ENCODE measurements at regions not wholly inside any gene's neighbourhood (a gene's known extent, or its start where the extent isn't known, plus 50 kb on each side); places are given as distances from the start of the nearest gene placed in this dataset.
A peak's percentile ranks its signal among the peaks of the same experiment; 100 is the strongest.

GRCh38 chr9:12212860-12213259, 480.3 kb upstream of the TYRP1 start:
- WGBS, 10 experiments, result 0 to 21% (median 9%) methylated on average over 1 to 3 of the region's 3 CpGs; no CpG with 5 or more reads in 4 of the 10 experiments
- in situ Hi-C loops (cut with MboI; ENCODE audit: low pct_unique_long_range_greater_than_20kb in 2 of 9, low sequenced_read_pairs in 9 of 9, unreplicated experiment in 9 of 9), result no loop called here
- no peak overlapping the region for H3K4me3 ChIP-seq
- ATAC-seq (replicated peaks in 6 of 8), result peak in 5 of 8 experiments; percentile 86 to 95 (median 93)
- H3K27ac ChIP-seq, result peak overlapping the region; percentile 4 to 71
- H3K4me1 ChIP-seq (replicated peaks in 1 of 2), result peaks cover 19 to 20% of the 10 kb centered on the region in 2 donors

- Histone ChIP-seq H3K27ac (no peak overlapping the region), H3K4me1 (replicated peaks in 1 of 2) (peaks cover 0 to 3% of the 10 kb centered on the region in 2 donors), H3K4me3 (no peak overlapping the region)
- WGBS, 10 experiments, result 14 to 100% (median 43%) methylated on average over 1 of the region's 1 CpG; no CpG with 5 or more reads in 1 of the 10 experiments
- in situ Hi-C loops (cut with MboI; ENCODE audit: low pct_unique_long_range_greater_than_20kb in 2 of 9, low sequenced_read_pairs in 9 of 9, unreplicated experiment in 9 of 9), result no loop called here
- peak in 4 of 8 experiments; percentile 35 to 56 (median 45) for ATAC-seq (replicated peaks in 6 of 8)
Measured at GRCh38 chr9:12221470-12221869, 471.7 kb upstream of the TYRP1 start.

- no peak overlapping the region for H3K4me3 ChIP-seq
- peaks cover 0 to 3% of the 10 kb centered on the region in 2 donors for H3K4me1 ChIP-seq (replicated peaks in 1 of 2)
- no peak for ATAC-seq (replicated peaks in 6 of 8)
- in situ Hi-C loops (cut with MboI; ENCODE audit: low pct_unique_long_range_greater_than_20kb in 2 of 9, low sequenced_read_pairs in 9 of 9, unreplicated experiment in 9 of 9), result no loop called here
- no peak overlapping the region for H3K27ac ChIP-seq
- WGBS, 10 experiments, result 29 to 86% (median 77%) methylated on average over 2 to 4 of the region's 4 CpGs
Measured at GRCh38 chr9:12224449-12224848, 468.7 kb upstream of the TYRP1 start.

- H3K4me1 ChIP-seq (replicated peaks in 1 of 2), result no peaks in the 10 kb centered on the region
- in situ Hi-C loops (cut with MboI; ENCODE audit: low pct_unique_long_range_greater_than_20kb in 2 of 9, low sequenced_read_pairs in 9 of 9, unreplicated experiment in 9 of 9), result no loop called here
- H3K4me3 ChIP-seq, result no peak overlapping the region
- H3K27ac ChIP-seq, result no peak overlapping the region
- WGBS, 10 experiments, result 0 to 100% (median 90%) methylated on average over 1 of the region's 1 CpG; no CpG with 5 or more reads in 3 of the 10 experiments
- ATAC-seq (replicated peaks in 6 of 8), result no peak
Measured at GRCh38 chr9:12230708-12231107, 462.5 kb upstream of the TYRP1 start.

- in situ Hi-C loops (cut with MboI; ENCODE audit: low pct_unique_long_range_greater_than_20kb in 2 of 9, low sequenced_read_pairs in 9 of 9, unreplicated experiment in 9 of 9), result no loop called here
Measured at GRCh38 chr9:12231832-12232231, 461.4 kb upstream of the TYRP1 start.

GRCh38 chr9:12232836-12233235, 460.3 kb upstream of the TYRP1 start:
- 21 to 100% (median 83%) methylated on average over 1 to 3 of the region's 3 CpGs for WGBS, 10 experiments
- Histone ChIP-seq H3K4me3 (no peak overlapping the region), H3K27ac (no peak overlapping the region), H3K4me1 (replicated peaks in 1 of 2) (no peaks in the 10 kb centered on the region)
- in situ Hi-C loops (cut with MboI; ENCODE audit: low pct_unique_long_range_greater_than_20kb in 2 of 9, low sequenced_read_pairs in 9 of 9, unreplicated experiment in 9 of 9), result no loop called here
- ATAC-seq (replicated peaks in 6 of 8), result no peak

More at GRCh38 chr9:12231832-12232231, 461.4 kb upstream of the TYRP1 start:
- Histone ChIP-seq H3K4me3 (no peak overlapping the region), H3K27ac (no peak overlapping the region), H3K4me1 (replicated peaks in 1 of 2) (no peaks in the 10 kb centered on the region)
- ATAC-seq (replicated peaks in 6 of 8), result no peak

- WGBS, 10 experiments, result 0 to 50% (median 29%) methylated on average over 2 of the region's 2 CpGs; no CpG with 5 or more reads in 1 of the 10 experiments
- in situ Hi-C loops (cut with MboI; ENCODE audit: low pct_unique_long_range_greater_than_20kb in 2 of 9, low sequenced_read_pairs in 9 of 9, unreplicated experiment in 9 of 9), result no loop called here
- no peaks in the 10 kb centered on the region for H3K4me1 ChIP-seq (replicated peaks in 1 of 2)
- H3K27ac ChIP-seq, result no peak overlapping the region
- no peak overlapping the region for H3K4me3 ChIP-seq
- no peak for ATAC-seq (replicated peaks in 6 of 8)
Measured at GRCh38 chr9:12253941-12254340, 439.2 kb upstream of the TYRP1 start.

- H3K27ac ChIP-seq, result no peak overlapping the region
- WGBS, 10 experiments, result 0 to 96% (median 58%) methylated on average over 2 of the region's 2 CpGs
- peaks cover 3 to 10% of the 10 kb centered on the region in 2 donors for H3K4me1 ChIP-seq (replicated peaks in 1 of 2)
- no peak overlapping the region for H3K4me3 ChIP-seq
- ATAC-seq (replicated peaks in 6 of 8), result peak in 4 of 8 experiments; percentile 24 to 60 (median 40)
- in situ Hi-C loops (cut with MboI; ENCODE audit: low pct_unique_long_range_greater_than_20kb in 2 of 9, low sequenced_read_pairs in 9 of 9, unreplicated experiment in 9 of 9), result no loop called here
Measured at GRCh38 chr9:12266758-12267157, 426.4 kb upstream of the TYRP1 start.

GRCh38 chr9:12271421-12271891, 421.7 kb upstream of the TYRP1 start:
- peaks cover 7 to 29% of the 10 kb centered on the region in 2 donors for H3K4me1 ChIP-seq (replicated peaks in 1 of 2)
- in situ Hi-C loops (cut with MboI; ENCODE audit: low pct_unique_long_range_greater_than_20kb in 2 of 9, low sequenced_read_pairs in 9 of 9, unreplicated experiment in 9 of 9), result no loop called here
- no peak overlapping the region for H3K4me3 ChIP-seq
- 4 to 100% (median 74%) methylated on average over 2 to 3 of the region's 3 CpGs for WGBS, 10 experiments
- ATAC-seq (replicated peaks in 6 of 8), result peak in 2 of 8 experiments; percentile 31 to 71
- H3K27ac ChIP-seq, result no peak overlapping the region

GRCh38 chr9:12272471-12273120, 420.6 kb upstream of the TYRP1 start:
- Histone ChIP-seq H3K4me3 (no peak overlapping the region), H3K4me1 (replicated peaks in 1 of 2) (peaks cover 7 to 24% of the 10 kb centered on the region in 2 donors), H3K27ac (no peak overlapping the region)
- ATAC-seq (replicated peaks in 6 of 8), result peak in 5 of 8 experiments; percentile 20 to 47 (median 32)
- WGBS, 10 experiments, result 0 to 80% (median 49%) methylated on average over 1 to 2 of the region's 2 CpGs; no CpG with 5 or more reads in 1 of the 10 experiments
- in situ Hi-C loops (cut with MboI; ENCODE audit: low pct_unique_long_range_greater_than_20kb in 2 of 9, low sequenced_read_pairs in 9 of 9, unreplicated experiment in 9 of 9), result no loop called here

- in situ Hi-C loops (cut with MboI; ENCODE audit: low pct_unique_long_range_greater_than_20kb in 2 of 9, low sequenced_read_pairs in 9 of 9, unreplicated experiment in 9 of 9), result no loop called here
- Histone ChIP-seq H3K27ac (no peak overlapping the region), H3K4me1 (replicated peaks in 1 of 2) (peaks cover 7 to 24% of the 10 kb centered on the region in 2 donors), H3K4me3 (no peak overlapping the region)
- 0 to 100% (median 19%) methylated on average over 1 to 2 of the region's 2 CpGs; no CpG with 5 or more reads in 4 of the 10 experiments for WGBS, 10 experiments
- peak in 5 of 8 experiments; percentile 32 to 83 (median 50) for ATAC-seq (replicated peaks in 6 of 8)
Measured at GRCh38 chr9:12274577-12274976, 418.6 kb upstream of the TYRP1 start.

GRCh38 chr9:12276505-12276904, 416.7 kb upstream of the TYRP1 start:
- ATAC-seq (replicated peaks in 6 of 8), result peak in 2 of 8 experiments; percentile 53 to 58
- WGBS, 10 experiments, result 0 to 83% (median 33%) methylated on average over 1 of the region's 1 CpG; no CpG with 5 or more reads in 4 of the 10 experiments
- in situ Hi-C loops (cut with MboI; ENCODE audit: low pct_unique_long_range_greater_than_20kb in 2 of 9, low sequenced_read_pairs in 9 of 9, unreplicated experiment in 9 of 9), result no loop called here
- peaks cover 7 to 21% of the 10 kb centered on the region in 2 donors for H3K4me1 ChIP-seq (replicated peaks in 1 of 2)
- no peak overlapping the region for H3K4me3 ChIP-seq
- H3K27ac ChIP-seq, result no peak overlapping the region

GRCh38 chr9:12289711-12290110, 403.5 kb upstream of the TYRP1 start:
- in situ Hi-C loops (cut with MboI; ENCODE audit: low pct_unique_long_range_greater_than_20kb in 2 of 9, low sequenced_read_pairs in 9 of 9, unreplicated experiment in 9 of 9), result no loop called here
- Histone ChIP-seq H3K4me1 (replicated peaks in 1 of 2) (no peaks in the 10 kb centered on the region), H3K4me3 (no peak overlapping the region), H3K27ac (no peak overlapping the region)
- peak in 2 of 8 experiments; percentile 15 to 34 for ATAC-seq (replicated peaks in 6 of 8)
